GM21526 (cell line): ENCODE measurements at regions not wholly inside any gene's neighbourhood (a gene's known extent, or its start where the extent isn't known, plus 50 kb on each side); places are given as distances from the start of the nearest gene placed in this dataset.

Source experiments
- ATAC-seq: cut with Tn5 transposase; IDR thresholded peaks from one replicate; pipeline ENCODE4 v1.9.1; 2021; ENCODE audit warnings: moderate library complexity; ENCODE audit not compliant: unreplicated experiment, low FRiP score

GRCh38 chr17:79189305-79189704 lies 114.7 kb downstream of the ENGASE start:
- no peak for ATAC-seq

DNA sequence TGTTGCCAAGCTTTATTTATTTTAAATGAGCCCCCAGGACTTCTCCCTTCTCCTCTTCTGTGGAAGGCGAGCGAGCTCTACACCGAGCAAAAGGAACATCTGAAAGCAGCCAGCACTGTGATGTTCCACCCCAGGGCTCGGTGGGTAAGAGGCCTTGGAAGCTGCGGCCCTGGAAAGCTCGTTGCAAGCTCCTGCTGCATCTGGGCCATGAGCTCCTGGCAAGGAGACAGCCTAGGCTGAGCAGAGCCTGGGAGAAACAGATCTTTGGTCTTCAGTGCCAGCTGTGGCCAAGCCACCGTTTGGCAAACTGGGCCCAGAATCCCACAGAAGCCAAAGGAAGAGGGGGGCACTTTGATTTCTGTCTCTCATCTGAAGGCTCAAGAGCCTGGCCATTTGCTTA lies 114.1 kb downstream of the ENGASE start:
- ATAC-seq = no peak

DNA sequence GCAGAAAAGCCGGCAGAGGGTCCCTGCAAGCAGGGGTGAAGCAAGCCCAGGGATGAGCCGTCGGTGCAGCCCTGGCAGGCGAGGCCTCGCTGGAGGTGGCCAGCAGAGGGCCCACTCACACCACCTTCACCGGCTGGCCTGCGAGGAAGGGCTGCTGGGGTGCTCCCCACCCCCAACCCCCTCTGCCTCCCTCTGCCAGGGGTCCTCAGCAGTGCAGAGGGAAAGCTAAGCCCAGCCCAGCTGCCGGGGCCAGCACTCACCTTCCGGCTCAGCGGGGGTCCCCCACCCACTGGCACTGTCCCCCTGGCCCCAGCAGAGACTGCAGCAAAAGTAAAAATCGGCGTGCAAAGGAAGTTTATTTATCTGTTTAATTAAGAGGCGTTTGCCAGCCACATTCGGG lies 113.4 kb downstream of the ENGASE start:
- no peak for ATAC-seq

DNA sequence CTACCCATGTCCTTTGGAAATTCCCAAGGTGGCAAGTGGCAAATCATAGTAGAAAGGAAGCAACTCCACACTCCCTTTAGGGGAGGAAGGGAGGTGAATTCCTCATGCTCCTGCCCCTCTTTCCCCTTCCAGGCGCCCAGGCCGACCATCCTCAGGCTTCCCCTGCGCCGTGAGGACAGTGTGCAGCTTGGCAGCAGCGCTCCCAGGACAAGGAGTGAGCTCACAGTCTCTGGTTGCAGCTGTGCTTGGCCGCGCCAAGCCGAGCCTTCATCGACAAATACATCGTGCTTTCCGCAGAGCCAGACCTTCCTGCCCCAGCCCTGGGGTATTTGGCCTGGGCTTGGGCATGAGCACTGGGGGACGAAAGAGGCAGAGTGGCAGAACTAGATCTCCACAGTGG lies 112.6 kb downstream of the ENGASE start:
- no peak for ATAC-seq

DNA sequence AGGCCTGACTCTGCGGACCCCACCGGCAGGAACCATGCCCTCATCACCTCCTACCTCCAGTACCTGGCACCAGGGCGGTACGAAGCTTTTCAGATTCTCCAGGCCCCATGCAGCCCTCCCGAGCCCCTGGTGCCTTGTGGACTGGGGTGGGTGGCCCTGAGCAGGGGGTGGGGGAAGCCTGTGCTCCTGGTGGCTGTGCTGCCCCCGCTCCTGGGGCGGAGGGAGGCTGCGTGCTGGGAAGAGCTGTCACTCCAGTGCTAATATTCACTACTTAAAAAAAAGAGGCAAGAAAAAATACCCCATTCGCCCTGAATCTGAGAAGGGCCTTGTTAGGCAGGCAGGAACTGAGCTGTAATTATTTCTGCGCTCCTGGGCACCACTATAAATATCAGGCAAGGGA lies 111.8 kb downstream of the ENGASE start:
- ATAC-seq = no peak

DNA sequence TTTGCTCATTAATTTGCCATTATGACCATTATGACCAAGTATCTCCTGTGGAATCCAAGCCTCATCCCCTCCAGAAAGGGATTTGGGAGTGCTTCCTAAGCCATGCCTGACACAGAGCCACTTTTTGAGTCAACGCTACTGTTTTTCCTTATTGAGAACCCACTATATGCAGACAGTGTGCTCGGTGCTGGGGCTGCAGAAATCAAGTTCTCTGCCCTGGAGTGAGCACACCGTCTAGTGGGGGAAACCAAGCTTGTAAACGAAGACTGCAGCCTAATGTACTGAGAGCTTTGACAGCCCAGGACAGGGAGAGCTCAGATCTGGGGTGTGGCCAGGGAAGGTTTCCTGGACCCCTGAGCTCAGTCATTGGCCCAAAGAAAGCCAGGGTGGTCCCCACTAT lies 111.0 kb downstream of the ENGASE start:
- ATAC-seq = no peak

DNA sequence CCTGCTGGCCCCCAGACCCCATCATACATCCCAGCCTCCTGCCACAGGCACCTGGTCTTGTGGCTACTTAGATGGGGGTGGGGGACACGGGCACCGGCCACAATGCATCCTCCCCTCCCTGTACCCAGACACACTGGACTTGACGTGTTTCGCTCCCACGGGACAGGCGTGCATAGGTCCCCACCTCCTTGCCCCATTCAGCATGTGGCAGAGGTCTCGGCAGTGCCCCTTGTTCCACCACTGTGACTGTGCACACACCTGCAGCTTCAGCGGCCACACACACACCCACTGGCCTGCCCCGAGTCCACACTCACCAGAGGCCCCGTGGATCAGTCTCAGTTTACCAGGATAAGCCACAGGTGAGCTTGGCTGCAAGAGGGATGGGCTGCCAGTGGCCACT lies 109.6 kb downstream of the ENGASE start:
- ATAC-seq = no peak

GRCh38 chr17:79183293-79184158 lies 108.9 kb downstream of the ENGASE start:
- ATAC-seq = no peak

DNA sequence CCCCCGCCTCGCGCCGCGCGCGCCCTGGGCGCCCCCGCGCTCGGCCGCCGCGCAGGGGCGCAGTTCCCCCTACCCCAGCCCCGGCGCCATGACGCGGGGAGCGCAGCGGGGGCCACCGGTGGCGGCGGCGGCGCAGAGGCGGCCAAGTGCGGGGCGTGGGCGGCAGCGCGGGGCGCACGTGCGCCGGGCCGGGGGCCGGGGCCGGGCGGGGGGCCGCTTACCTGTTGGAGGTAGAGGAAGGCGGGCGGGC lies 108.3 kb downstream of the ENGASE start:
- no peak for ATAC-seq

- no peak for ATAC-seq
Observed at GRCh38 chr17:79182176-79183042, 107.8 kb downstream of the ENGASE start.

GRCh38 chr17:79180358-79181005 lies 105.9 kb downstream of the ENGASE start:
- no peak for ATAC-seq

DNA sequence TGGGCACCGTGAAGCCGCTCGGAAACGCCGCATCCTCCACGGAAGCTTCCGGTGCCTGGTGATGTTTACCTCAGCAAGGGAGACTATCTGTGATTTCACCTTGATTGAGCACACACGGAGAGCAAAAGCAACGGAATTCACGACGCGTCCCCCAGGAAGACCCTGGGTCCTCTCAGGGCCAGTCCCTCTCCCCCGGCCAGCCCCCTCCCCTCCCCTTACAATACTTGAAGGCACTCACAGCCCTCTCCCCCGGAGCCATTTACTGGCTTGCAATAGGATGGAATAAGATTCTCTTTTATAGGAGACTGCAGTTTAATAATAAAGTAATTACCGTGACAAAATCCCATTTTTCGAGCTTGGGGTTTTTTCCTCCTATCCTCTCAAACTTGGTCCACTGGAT lies 104.7 kb downstream of the ENGASE start:
- no peak for ATAC-seq

- no peak for ATAC-seq
Observed at GRCh38 chr17:79177877-79178276, 103.3 kb downstream of the ENGASE start.

DNA sequence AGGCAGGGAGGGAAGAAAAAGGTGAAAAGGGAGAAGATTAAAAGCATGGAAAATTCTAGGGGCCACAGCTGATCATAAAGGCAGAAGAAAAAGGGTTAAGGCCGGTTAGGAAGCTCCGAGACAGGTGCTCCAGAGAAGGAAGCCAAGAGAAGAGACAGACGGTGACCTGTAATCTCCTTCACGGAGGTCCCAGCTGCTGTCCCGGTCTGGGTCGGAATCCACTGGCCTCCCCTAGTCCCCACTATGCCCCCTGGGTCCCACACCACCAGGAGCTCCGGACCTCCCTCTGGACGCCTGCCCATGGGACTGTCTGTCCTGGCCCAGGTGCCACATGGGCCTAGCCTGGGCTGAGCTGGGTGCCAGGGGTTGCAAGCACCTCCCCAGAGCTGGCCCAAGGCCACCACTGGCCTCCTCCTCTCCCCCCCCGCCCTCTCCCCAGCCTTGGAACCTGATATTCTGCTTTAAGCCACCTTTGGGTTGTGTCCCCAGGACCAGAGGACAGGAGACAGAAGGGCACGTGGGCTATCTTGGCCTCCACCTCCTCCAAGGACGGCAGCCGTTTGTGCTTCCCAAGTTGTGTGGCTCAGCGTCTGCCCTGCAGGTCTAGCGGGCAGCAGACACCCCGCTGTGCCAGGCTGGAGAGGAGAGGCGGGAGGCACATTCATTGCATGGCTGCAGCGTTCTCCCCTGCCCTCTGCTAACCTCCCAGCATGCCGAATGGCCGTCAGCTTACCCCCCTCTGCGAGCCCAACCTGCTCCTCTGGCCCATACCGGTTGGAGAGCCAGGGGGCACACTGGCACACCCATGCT lies 102.4 kb downstream of the ENGASE start:
- no peak for ATAC-seq

GRCh38 chr17:79174905-79175856 lies 100.6 kb downstream of the ENGASE start:
- ATAC-seq = no peak

- ATAC-seq = no peak
Observed at GRCh38 chr17:79174193-79174765, 99.7 kb downstream of the ENGASE start.

DNA sequence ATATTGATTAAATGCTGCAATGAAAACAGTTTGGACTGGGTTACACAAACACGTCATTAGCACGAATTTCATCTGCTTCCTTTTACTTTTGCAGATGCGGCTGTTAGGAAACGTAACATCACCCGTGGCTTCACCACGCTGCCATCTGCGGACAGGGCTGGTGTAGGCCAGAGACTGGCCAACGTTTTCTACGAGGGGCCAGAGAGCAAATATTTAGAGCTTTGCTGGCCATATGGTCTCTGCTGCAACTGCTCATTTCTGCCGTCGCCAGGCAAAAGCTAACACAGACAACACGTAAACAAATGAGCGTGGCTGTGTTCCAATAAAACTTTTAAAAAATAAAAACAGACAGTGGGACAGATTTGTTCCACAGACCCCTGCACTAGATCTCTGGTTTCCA lies 96.6 kb downstream of the ENGASE start:
- no peak for ATAC-seq

DNA sequence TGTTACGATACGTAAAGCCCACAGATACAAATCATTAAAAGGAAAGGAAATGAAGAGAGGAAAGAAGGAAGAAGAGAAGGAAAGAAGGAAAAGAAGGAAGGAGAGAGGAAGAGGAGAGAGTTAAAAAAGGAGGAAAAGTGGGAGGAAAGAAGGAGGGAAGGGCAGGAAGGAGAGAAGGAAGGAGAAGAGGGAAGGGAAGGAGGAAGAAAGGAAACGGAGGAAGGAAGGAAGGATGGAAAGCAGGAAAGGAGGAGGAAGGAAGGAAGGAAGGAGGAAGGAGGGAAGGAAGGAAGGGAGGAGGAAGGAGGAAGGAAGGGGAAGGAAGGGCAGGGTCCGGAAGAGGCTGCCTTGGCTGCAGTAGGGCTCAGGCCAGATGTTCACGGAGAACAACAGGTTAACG lies 95.2 kb downstream of the ENGASE start:
- ATAC-seq = no peak

DNA sequence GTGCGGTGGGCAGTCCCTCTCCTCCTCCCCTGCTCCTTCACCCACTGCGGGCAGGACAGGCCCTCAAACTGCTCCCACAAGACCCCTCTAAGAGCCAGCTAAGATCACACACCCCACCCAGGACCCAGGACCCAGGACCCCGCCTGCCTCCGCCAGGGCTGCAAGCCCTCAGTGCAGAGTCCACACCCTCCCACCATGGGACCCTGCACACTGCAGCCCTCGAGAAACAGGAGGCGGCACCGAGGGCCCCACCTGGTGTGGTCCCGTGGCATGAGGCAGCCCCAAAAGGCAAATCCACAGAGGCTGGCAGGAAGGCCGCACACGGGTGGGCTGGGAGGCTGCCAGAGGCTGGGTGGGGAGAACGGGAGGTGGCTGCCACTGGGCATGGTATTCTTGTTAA lies 94.7 kb downstream of the ENGASE start:
- ATAC-seq = no peak
